ENCODE measurements at regions not wholly inside any gene's neighbourhood (a gene's known extent, or its start where the extent isn't known, plus 50 kb on each side); places are given as distances from the start of the nearest gene placed in this dataset.

DNA sequence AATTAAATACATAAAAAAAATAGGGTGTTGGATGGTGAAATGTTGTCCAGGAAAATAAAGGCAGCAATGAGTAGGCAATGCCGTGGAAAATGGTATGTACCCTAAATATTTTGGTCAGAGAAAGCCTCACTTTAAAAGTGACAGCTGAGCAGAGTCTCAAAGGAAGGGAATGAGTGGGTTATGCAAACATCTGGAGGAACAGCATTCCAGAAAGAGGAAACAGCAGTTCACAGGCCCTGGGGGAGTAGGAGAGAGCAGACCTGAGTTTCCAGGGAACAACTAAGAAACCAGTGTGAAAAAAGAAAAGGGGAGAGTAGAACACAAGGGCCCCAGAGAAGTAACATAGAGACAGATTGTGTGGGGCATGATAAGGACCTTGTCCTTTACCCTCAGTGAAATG is 230.0 kb upstream of the CNTN3 start:
- TF ChIP-seq, protein P1, sequence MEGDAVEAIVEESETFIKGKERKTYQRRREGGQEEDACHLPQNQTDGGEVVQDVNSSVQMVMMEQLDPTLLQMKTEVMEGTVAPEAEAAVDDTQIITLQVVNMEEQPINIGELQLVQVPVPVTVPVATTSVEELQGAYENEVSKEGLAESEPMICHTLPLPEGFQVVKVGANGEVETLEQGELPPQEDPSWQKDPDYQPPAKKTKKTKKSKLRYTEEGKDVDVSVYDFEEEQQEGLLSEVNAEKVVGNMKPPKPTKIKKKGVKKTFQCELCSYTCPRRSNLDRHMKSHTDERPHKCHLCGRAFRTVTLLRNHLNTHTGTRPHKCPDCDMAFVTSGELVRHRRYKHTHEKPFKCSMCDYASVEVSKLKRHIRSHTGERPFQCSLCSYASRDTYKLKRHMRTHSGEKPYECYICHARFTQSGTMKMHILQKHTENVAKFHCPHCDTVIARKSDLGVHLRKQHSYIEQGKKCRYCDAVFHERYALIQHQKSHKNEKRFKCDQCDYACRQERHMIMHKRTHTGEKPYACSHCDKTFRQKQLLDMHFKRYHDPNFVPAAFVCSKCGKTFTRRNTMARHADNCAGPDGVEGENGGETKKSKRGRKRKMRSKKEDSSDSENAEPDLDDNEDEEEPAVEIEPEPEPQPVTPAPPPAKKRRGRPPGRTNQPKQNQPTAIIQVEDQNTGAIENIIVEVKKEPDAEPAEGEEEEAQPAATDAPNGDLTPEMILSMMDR (IDR thresholded peaks at IDR 0.05), result no peak
- TF ChIP-seq, protein P2, sequence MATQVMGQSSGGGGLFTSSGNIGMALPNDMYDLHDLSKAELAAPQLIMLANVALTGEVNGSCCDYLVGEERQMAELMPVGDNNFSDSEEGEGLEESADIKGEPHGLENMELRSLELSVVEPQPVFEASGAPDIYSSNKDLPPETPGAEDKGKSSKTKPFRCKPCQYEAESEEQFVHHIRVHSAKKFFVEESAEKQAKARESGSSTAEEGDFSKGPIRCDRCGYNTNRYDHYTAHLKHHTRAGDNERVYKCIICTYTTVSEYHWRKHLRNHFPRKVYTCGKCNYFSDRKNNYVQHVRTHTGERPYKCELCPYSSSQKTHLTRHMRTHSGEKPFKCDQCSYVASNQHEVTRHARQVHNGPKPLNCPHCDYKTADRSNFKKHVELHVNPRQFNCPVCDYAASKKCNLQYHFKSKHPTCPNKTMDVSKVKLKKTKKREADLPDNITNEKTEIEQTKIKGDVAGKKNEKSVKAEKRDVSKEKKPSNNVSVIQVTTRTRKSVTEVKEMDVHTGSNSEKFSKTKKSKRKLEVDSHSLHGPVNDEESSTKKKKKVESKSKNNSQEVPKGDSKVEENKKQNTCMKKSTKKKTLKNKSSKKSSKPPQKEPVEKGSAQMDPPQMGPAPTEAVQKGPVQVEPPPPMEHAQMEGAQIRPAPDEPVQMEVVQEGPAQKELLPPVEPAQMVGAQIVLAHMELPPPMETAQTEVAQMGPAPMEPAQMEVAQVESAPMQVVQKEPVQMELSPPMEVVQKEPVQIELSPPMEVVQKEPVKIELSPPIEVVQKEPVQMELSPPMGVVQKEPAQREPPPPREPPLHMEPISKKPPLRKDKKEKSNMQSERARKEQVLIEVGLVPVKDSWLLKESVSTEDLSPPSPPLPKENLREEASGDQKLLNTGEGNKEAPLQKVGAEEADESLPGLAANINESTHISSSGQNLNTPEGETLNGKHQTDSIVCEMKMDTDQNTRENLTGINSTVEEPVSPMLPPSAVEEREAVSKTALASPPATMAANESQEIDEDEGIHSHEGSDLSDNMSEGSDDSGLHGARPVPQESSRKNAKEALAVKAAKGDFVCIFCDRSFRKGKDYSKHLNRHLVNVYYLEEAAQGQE (IDR thresholded peaks at IDR 0.05; ENCODE audit: insufficient read depth in 1 of 2, low read depth in 2 of 2, low read length in 1 of 2), result no peak
- no peak for TF ChIP-seq POLR2AphosphoS5 (IDR thresholded peaks at IDR 0.05; ENCODE audit: low read depth, low read length)
- no peak for TF ChIP-seq TCF7L2 (IDR thresholded peaks at IDR 0.05; ENCODE audit: low read depth, low read length)
- no peak for TF ChIP-seq SIN3A (IDR thresholded peaks at IDR 0.05; ENCODE audit: borderline replicate concordance, insufficient read depth, low read depth, low read length)

Data from Panc1 (cell line).